DND-41 (cell line): ENCODE measurements at regions not wholly inside any gene's neighbourhood (a gene's known extent, or its start where the extent isn't known, plus 50 kb on each side); places are given as distances from the start of the nearest gene placed in this dataset.

Experiments used
- EZH2 ChIP-seq: IDR thresholded peaks from 3 replicates; pipeline ENCODE4 v1.6.1; 2012; ENCODE audit warnings: borderline replicate concordance, low read depth, mild to moderate bottlenecking, moderate library complexity, low read length, inconsistent platforms; ENCODE audit not compliant: severe bottlenecking
- TF ChIP-seq, protein P1 (sequence below): IDR thresholded peaks from 2 replicates; pipeline ENCODE4 v1.5.1; 2012; ENCODE audit warnings: borderline replicate concordance, low read length, moderate library complexity, mild to moderate bottlenecking; ENCODE audit not compliant: poor library complexity, severe bottlenecking; ENCODE audit errors: extremely low read depth

- TF ChIP-seq, protein P1, sequence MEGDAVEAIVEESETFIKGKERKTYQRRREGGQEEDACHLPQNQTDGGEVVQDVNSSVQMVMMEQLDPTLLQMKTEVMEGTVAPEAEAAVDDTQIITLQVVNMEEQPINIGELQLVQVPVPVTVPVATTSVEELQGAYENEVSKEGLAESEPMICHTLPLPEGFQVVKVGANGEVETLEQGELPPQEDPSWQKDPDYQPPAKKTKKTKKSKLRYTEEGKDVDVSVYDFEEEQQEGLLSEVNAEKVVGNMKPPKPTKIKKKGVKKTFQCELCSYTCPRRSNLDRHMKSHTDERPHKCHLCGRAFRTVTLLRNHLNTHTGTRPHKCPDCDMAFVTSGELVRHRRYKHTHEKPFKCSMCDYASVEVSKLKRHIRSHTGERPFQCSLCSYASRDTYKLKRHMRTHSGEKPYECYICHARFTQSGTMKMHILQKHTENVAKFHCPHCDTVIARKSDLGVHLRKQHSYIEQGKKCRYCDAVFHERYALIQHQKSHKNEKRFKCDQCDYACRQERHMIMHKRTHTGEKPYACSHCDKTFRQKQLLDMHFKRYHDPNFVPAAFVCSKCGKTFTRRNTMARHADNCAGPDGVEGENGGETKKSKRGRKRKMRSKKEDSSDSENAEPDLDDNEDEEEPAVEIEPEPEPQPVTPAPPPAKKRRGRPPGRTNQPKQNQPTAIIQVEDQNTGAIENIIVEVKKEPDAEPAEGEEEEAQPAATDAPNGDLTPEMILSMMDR = no peak
- no peak for TF ChIP-seq EZH2
Measured at GRCh38 chr2:220175967-220176366, 548.5 kb downstream of the SLC4A3 start.
